AG09319 (cell line): ENCODE measurements at regions not wholly inside any gene's neighbourhood (a gene's known extent, or its start where the extent isn't known, plus 50 kb on each side); places are given as distances from the start of the nearest gene placed in this dataset.

Source experiments
- DNase-seq: peaks from one replicate; pipeline ENCODE4 v3.0.0-alpha.2; 2010; ENCODE audit warnings: low read depth; ENCODE audit errors: extremely low read depth
- TF ChIP-seq, protein P1 (sequence below): IDR thresholded peaks from 2 replicates; pipeline ENCODE4 v1.5.1; 2011; ENCODE audit warnings: low read depth, mild to moderate bottlenecking, inconsistent platforms, low read length, moderate library complexity

DNA sequence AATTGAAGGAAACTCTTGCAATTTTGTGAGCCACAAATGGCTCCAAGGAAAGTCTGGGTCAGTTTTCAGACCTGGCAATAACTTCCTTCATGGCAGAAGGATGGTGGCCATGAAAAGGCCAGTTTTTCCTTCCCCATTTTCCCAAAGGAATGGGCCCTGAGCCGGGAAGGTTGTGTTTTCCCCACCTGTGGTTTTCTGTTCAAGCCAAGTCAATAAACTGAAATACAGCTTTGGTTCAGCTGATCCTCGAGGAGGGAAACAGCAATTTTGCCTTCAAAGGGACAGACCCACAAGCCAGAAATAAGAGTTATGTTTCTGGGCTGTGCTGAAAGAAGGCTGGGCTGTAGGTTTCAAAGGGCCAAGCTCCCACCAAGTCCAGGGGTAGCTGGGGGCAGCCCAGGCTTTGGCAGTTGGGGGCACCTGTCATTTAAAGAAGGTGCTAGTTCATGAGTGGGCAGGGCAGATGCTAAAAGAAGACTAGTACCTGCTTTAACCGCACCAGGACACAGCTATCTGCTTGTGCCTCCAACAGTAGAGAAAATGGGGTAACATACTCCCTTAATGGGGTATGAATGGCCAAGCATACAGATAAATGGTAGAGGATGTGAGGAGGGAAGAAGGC is 97.0 kb downstream of the TTC32 start:
- TF ChIP-seq, protein P1, sequence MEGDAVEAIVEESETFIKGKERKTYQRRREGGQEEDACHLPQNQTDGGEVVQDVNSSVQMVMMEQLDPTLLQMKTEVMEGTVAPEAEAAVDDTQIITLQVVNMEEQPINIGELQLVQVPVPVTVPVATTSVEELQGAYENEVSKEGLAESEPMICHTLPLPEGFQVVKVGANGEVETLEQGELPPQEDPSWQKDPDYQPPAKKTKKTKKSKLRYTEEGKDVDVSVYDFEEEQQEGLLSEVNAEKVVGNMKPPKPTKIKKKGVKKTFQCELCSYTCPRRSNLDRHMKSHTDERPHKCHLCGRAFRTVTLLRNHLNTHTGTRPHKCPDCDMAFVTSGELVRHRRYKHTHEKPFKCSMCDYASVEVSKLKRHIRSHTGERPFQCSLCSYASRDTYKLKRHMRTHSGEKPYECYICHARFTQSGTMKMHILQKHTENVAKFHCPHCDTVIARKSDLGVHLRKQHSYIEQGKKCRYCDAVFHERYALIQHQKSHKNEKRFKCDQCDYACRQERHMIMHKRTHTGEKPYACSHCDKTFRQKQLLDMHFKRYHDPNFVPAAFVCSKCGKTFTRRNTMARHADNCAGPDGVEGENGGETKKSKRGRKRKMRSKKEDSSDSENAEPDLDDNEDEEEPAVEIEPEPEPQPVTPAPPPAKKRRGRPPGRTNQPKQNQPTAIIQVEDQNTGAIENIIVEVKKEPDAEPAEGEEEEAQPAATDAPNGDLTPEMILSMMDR, result no peak
- no peak for DNase-seq

DNA sequence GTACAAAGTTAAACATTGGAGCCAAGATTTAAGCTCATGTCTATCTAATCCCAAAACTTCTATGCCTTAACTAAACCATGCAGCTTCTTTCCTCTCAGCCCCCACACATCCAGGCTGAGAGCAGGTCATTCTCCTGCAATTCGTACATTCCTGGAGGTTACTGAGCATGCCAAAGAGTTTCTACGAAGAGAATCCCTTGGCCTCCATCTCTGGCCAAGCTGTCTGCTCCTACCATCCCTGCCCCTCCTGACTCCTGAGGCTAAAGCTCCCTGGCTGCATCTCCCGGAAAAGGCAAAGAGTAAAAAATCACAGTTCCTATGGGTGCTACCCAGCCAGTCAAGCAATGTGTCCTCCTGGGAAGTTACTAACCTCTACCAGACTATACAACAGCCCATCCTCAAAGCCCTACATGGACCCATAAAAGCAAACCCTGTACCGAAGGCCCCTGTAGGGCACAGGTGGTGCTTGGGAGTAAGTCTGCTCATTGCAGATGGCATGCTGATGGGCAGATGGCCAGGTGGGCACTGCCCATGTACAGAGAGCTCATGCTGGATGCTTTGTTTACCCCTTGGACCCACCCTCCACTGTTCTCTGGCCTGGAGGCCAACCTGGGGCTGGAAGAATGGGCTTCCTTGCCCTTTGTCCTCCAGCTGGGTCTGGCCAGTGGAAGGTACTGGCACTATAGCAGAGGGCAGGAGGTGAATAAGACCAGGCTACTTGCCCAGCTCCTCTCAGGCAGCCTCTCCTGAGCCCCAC is 99.5 kb downstream of the TTC32 start:
- TF ChIP-seq, protein P1, result no peak

DNA sequence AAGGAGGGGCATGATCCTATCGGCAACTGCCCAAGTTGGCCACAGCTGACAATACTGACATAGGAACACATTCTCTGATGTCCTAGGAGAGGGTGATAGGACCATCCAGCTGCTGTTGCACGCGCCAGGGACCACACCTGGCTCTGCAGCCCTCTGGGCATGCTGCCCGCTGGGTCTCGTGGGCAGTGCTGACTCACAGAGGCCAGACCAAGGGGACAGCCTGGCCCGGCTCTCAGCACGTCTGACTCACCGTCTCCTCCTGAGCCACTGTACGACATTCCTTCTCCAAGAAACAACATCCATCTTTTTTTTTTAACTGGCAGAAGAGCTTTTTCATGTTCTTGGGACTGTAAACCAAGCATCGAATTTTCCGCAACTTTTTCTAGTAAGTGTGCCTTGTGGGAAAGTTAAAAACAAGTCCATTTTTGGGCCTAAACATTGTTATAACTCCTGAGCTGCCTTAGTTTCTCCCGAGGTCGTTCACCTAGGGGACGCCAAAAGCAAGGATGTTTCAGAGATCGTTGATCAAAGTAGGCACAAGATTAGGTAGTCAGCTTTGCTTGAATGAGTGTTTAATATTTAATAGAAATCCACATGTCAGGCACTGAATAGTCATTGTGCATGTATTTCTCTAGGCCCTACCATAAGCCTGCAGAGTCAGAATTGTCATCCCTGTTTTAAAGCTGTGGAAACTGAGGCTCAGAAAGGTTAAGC is 100.3 kb downstream of the TTC32 start:
- TF ChIP-seq, protein P1, result no peak
- DNase-seq, result peak; percentile 83

More for the DNA sequence above, 99.5 kb downstream of the TTC32 start:
- no peak for DNase-seq

DNA sequence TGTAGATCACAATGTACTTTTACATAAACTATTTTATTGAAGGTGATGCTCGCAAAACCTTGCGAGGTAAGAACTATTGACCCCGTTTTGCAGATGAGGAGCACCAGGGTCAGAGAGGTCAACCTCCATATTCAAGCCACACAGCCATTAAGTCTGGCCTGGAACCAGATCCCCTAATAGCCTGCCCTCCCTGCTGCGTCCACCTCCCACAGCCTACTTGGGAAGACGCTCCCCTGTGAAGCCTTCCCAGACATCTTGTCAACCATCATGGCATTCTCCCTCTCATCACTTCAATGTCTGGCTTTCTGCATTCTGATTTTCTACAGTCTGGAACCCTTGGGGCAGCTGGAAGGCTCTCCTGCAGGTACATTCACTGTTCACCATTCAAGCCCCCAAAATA is 101.0 kb downstream of the TTC32 start:
- TF ChIP-seq, protein P1, result no peak
- DNase-seq, result no peak

DNA sequence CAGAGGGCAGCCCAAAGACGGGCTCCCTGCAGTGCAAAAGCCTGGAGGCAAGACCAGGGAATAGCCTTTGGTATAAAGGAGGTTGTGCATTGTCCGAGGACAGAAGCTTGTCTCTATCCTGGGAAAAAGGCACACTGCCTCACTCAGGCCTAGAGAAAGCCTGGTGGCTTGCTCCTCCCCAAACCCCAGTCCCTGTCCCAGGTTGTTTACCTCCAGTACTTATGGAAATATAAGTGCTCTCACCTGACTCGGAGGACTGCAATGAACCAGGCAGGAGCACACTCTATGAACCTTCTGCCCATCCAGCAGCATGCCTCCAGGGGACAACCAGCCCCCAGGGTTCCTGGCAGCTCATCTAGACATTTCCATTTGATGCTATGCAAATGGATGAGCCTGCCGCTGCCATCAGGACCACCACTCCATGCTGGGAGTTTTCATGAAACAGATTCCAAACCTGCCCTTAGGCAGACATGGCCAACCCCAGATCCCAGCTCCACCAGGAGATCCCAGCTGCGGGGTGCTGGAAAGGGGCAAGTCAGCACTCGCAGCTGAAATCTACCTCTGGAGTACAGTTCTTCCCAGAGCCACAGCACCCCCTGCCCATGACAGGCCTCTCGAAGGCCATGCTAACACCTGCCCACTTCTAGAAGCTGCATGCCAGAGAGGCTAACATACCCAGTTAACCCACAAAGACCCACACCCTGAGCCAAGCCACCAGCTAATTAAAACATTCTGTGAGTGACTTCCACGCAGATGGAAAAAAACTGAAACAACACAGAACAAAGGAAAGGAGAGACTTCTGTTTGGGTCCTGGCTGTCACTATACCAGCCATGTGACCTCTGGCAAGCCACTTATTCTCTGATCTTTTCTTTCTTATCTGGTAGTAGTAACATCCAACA is 101.7 kb downstream of the TTC32 start:
- no peak for DNase-seq
- TF ChIP-seq, protein P1, result no peak

DNA sequence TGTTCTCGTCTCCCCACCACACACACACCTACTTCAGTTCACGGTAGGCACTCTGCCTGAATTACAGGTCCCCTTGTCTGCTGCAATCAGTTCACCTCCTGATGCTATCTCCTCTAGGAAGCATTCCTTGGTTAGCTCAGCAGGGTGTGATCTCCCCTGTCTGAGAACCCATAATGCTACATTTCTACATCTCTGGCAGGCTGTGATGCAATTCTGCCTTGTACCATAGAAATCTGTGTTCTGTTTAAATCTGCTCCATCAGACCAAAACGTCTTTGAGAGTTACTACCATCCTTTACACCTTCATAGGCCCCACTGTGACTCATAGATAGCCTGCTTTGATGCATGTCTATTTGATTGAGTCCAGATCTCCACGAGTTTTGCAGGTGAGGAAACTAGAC is 103.9 kb downstream of the TTC32 start:
- TF ChIP-seq, protein P1, result no peak
- DNase-seq, result no peak
